A673 (cell line): ENCODE measurements at regions not wholly inside any gene's neighbourhood (a gene's known extent, or its start where the extent isn't known, plus 50 kb on each side); places are given as distances from the start of the nearest gene placed in this dataset.

ENCODE experiments used
- BruUV-seq: library from RNA; stranded (reverse); fragments of 400-500 nt; replicated peaks from 2 replicates; lab custom pipeline; 2021; lab: Mats Ljungman, UMichigan
- CTCF ChIA-PET: fragments of 300-600 bp; sonication (Branson Sonifier 250); formaldehyde crosslinking; loops from one replicate; lab custom pipeline; 2022; ENCODE audit warnings: antibody characterized with exemption; lab: Charles Lee
- POLR2A ChIA-PET: fragments of 300-600 bp; sonication (Branson Sonifier 250); formaldehyde crosslinking; loops from one replicate; lab custom pipeline; 2022; ENCODE audit warnings: antibody characterized with exemption; ENCODE audit not compliant: low non-redundant PET; lab: Charles Lee
- DNase-seq: peaks from one replicate; pipeline ENCODE4 v3.0.0-alpha.2; 2015; ENCODE audit warnings: low spot score
- H3K27ac ChIP-seq: fragments of 200-600 bp; sonication (generic); 2 replicates; pipeline ENCODE4 v1.5.1; 2016; ENCODE audit warnings: mixed run types, low read depth, mild to moderate bottlenecking, mixed read lengths, antibody characterized with exemption, low read length; ENCODE audit not compliant: poor library complexity, severe bottlenecking
- H3K27me3 ChIP-seq: fragments of 200-600 bp; sonication (generic); replicated peaks from 2 replicates; pipeline ENCODE4 v1.6.1; 2017; ENCODE audit warnings: mixed run types, low read depth, mild to moderate bottlenecking, mixed read lengths, antibody characterized with exemption, low read length; ENCODE audit not compliant: insufficient read depth, poor library complexity
- H3K36me3 ChIP-seq: fragments of 200-600 bp; sonication (generic); 2 replicates; pipeline ENCODE4 v1.6.1; 2016; ENCODE audit warnings: mixed run types, mild to moderate bottlenecking, mixed read lengths, antibody characterized with exemption, low read length; ENCODE audit not compliant: insufficient read depth, poor library complexity, severe bottlenecking
- H3K4me1 ChIP-seq: fragments of 200-600 bp; sonication (generic); 2 replicates; pipeline ENCODE4 v1.6.1; 2017; ENCODE audit warnings: mixed run types, mild to moderate bottlenecking, mixed read lengths, antibody characterized with exemption, low read length; ENCODE audit not compliant: insufficient read depth, poor library complexity, severe bottlenecking
- H3K4me3 ChIP-seq: fragments of 200-600 bp; sonication (generic); 2 replicates; pipeline ENCODE4 v1.5.1; 2016; ENCODE audit warnings: low read depth, mixed run types, mild to moderate bottlenecking, mixed read lengths, low read length; ENCODE audit not compliant: poor library complexity, severe bottlenecking
- H3K9me3 ChIP-seq: fragments of 200-600 bp; sonication (generic); 2 replicates; pipeline ENCODE4 v1.6.1; 2016; ENCODE audit warnings: mixed run types, low read depth, mild to moderate bottlenecking, mixed read lengths, antibody characterized with exemption, low read length; ENCODE audit not compliant: poor library complexity, severe bottlenecking
- EZH2 ChIP-seq: fragments of 200-600 bp; sonication (generic); IDR thresholded peaks from 2 replicates; pipeline ENCODE4 v1.6.1; 2017; ENCODE audit warnings: borderline replicate concordance, low read depth, mild to moderate bottlenecking, mixed read lengths, antibody characterized with exemption, low read length; ENCODE audit not compliant: poor library complexity, severe bottlenecking
- intact Hi-C: fragments of 100-400 bp; cut with micrococcal nuclease; formaldehyde crosslinking; loops from one replicate; pipeline ENCODE4 v1.10.0; 2022; ENCODE audit not compliant: unreplicated experiment
- TF ChIP-seq, protein P1 (sequence below): fragments of 300-800, 200-600 bp; sonication (generic); conservative IDR thresholded peaks from 2 replicates; pipeline ENCODE4 v1.5.1; 2017; ENCODE audit warnings: low read depth, mild to moderate bottlenecking, antibody characterized with exemption, low read length, moderate library complexity, mixed read lengths

DNA sequence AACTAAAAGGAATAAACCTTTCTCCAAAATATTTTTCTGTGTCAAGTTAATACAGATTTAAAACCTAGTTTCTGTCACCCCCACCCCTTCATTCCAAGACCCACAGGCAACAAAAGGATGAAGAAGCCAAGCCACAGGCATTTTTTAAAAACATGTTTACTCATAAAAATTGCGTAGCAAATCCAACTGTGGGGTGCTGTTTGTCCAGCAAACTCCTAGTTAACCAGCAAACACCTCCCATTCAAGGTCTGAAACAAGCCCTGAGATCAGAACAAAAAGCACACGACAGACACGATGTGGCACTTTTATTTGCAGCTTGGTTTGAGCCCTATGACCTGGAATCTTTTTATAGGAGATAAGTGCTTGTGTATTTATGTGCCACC lies 149.9 kb upstream of the CAMK1G start:
- CTCF ChIA-PET: no interaction called here
- POLR2A ChIA-PET: no interaction called here
- no peaks in the 10 kb centered on the region for H3K4me1 ChIP-seq

DNA sequence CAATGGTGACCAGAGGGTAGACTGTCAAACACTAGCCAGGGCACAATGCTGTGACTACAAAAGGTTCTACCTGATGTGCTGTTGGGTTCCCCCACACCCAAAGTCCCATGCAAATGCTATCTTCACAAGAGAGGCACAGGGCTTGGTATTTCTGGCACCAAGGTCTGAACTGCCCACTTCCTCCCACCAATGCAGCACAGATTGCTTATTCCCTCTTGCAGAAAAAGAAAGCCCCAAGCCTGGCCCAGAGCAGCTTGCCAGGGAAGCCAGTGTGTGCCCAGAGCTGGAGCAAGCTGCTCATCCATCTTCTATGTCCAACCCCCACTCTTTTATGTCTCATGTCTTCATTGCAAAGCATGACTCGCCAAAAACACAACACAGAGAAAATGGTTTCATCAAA lies 149.4 kb upstream of the CAMK1G start:
- TF ChIP-seq EZH2: no peak
- TF ChIP-seq, protein P1, sequence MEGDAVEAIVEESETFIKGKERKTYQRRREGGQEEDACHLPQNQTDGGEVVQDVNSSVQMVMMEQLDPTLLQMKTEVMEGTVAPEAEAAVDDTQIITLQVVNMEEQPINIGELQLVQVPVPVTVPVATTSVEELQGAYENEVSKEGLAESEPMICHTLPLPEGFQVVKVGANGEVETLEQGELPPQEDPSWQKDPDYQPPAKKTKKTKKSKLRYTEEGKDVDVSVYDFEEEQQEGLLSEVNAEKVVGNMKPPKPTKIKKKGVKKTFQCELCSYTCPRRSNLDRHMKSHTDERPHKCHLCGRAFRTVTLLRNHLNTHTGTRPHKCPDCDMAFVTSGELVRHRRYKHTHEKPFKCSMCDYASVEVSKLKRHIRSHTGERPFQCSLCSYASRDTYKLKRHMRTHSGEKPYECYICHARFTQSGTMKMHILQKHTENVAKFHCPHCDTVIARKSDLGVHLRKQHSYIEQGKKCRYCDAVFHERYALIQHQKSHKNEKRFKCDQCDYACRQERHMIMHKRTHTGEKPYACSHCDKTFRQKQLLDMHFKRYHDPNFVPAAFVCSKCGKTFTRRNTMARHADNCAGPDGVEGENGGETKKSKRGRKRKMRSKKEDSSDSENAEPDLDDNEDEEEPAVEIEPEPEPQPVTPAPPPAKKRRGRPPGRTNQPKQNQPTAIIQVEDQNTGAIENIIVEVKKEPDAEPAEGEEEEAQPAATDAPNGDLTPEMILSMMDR: no peak
- ChIA-PET POLR2A (no interaction called here), CTCF (no interaction called here)
- Histone ChIP-seq H3K27ac (no peak overlapping the region), H3K4me1 (no peaks in the 10 kb centered on the region), H3K4me3 (no peak overlapping the region), H3K27me3 (peaks cover 32% of the 10 kb centered on the region), H3K36me3 (no peaks in the 10 kb centered on the region), H3K9me3 (no peaks in the 10 kb centered on the region)
- no peak for DNase-seq
- BruUV-seq: no TSS peak
- intact Hi-C loops: no loop called here

More for the DNA sequence above, 149.9 kb upstream of the CAMK1G start:
- intact Hi-C loops: no loop called here
- DNase-seq: no peak
- no TSS peak for BruUV-seq
- no peaks in the 10 kb centered on the region for H3K36me3 ChIP-seq
- H3K4me3 ChIP-seq: no peak overlapping the region
- TF ChIP-seq, protein P1: no peak
- TF ChIP-seq EZH2: no peak
- H3K27me3 ChIP-seq: peaks cover 32% of the 10 kb centered on the region
- no peak overlapping the region for H3K27ac ChIP-seq
- H3K9me3 ChIP-seq: no peaks in the 10 kb centered on the region

DNA sequence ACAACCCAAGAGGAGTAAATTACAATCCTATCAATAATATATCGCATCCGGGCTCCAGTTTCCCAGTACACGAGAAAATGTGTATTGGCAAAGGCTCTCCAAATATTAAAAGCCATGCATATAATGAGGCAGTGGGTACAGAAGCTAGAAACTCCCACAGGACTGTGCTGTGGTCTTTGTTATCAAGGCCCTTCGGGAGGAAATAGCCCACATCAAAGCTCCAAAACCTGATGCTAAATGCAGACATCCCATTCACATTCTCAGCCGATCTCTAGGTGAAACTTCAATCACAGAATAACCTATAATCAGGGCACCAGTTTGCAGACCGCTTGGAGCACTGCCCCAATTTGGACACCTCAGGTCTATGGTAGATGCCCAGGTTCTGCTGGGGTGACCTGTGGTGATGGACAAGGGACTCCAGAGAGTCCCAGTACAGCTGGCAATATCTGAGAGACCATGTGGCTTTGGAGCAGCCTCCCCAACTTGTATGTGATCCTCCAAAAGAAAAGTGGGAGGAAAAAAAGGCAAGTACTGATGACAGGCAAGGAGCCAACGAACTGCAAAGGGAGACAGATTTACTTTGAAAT lies 148.8 kb upstream of the CAMK1G start:
- no TSS peak for BruUV-seq
- DNase-seq: no peak
- ChIA-PET CTCF (no interaction called here), POLR2A (no interaction called here)
- H3K27me3 ChIP-seq: peaks cover 32% of the 10 kb centered on the region
- no peaks in the 10 kb centered on the region for H3K9me3 ChIP-seq
- no peak overlapping the region for H3K4me3 ChIP-seq
- H3K27ac ChIP-seq: no peak overlapping the region
- no peaks in the 10 kb centered on the region for H3K4me1 ChIP-seq
- intact Hi-C loops: loop anchor here (5.0 kb wide), 1 partner anchor 232 kb away; no protein-coding TSS in a partner anchor
- TF ChIP-seq, protein P1: no peak
- TF ChIP-seq EZH2: no peak
- no peaks in the 10 kb centered on the region for H3K36me3 ChIP-seq
